Stomach (tissue), 8 donors: ENCODE measurements at regions not wholly inside any gene's neighbourhood (a gene's known extent, or its start where the extent isn't known, plus 50 kb on each side); places are given as distances from the start of the nearest gene placed in this dataset.
"Not testable (repeated sequence)": the region's sequence is repeated elsewhere in the genome, so short reads cannot be mapped to it uniquely, and the experiment has no call there.

Experiments used
- DNase-seq, 2 donors: peaks; one replicate each; pipeline versions ENCODE4 v3.0.0 to v3.0.0-alpha.2; 2013 to 2019
- H3K27ac ChIP-seq, 5 donors: fragments of 200-600 bp in 4 of 5; sonication (generic) in 4 of 5; one replicate each; pipeline ENCODE4 v1.5.1; 2013 to 2019; ENCODE audit warnings: mild to moderate bottlenecking in 1 of 5, moderate library complexity in 1 of 5
- H3K27me3 ChIP-seq, 3 donors: fragments of 200-600 bp; sonication (generic); one replicate each; pipeline ENCODE4 v1.5.1; 2017 to 2019; ENCODE audit warnings: mixed run types in 1 of 3
- H3K36me3 ChIP-seq, 4 donors: fragments of 200-600 bp; sonication (generic); 1 replicate in 3 of 4; 2 replicates in 1 of 4; pipeline ENCODE4 v1.5.1; 2016 to 2019
- H3K4me1 ChIP-seq, 4 donors: fragments of 200-600 bp; sonication (generic); one replicate each; pipeline ENCODE4 v1.5.1; 2016 to 2019
- H3K4me3 ChIP-seq, 4 donors: fragments of 200-600 bp; sonication (generic) in 3 of 4; one replicate each; pipeline ENCODE4 v1.5.1; 2016 to 2019; ENCODE audit warnings: mild to moderate bottlenecking in 1 of 4
- H3K9me3 ChIP-seq, 4 donors: fragments of 200-600 bp; sonication (generic); one replicate each; pipeline ENCODE4 v1.5.1; 2016 to 2019
- EP300 ChIP-seq: sonication (generic); formaldehyde crosslinking; IDR thresholded peaks from one replicate; pipeline ENCODE4 v1.6.1; 2017; ENCODE audit warnings: antibody characterized with exemption
- POLR2A ChIP-seq, 4 donors: fragments of 450-650 bp; IDR thresholded peaks; one replicate each; pipeline ENCODE4 v1.6.1; 2016; ENCODE audit warnings: antibody characterized with exemption in 4 of 4, control low read depth in 2 of 4, mild to moderate bottlenecking in 1 of 4, moderate library complexity in 1 of 4
- POLR2AphosphoS5 ChIP-seq, 3 donors: sonication (generic); formaldehyde crosslinking; IDR thresholded peaks; one replicate each; pipeline ENCODE4 v1.6.1; 2016; ENCODE audit warnings: antibody characterized with exemption in 3 of 3
- WGBS, 5 donors: extraction: QIAGEN DNeasy Blood & Tissue Kit in 3 of 5; methylation state at CpG; one replicate each; pipeline versions ENCODE4 v1.1.5 to v1.1.7; 2013 to 2018; 5-methylcytosine and 5-hydroxymethylcytosine counted together
- intact Hi-C: fragments of 100-400 bp; cut with DNase I; formaldehyde crosslinking; loops from one replicate; pipeline ENCODE4 v1.15.1; 2023; ENCODE audit warnings: low total_unique reads
- TF ChIP-seq, protein P1 (sequence below), 7 experiments: fragments of 450-650 bp in 4 of 7; fragments of 200-600 bp in 3 of 7; sonication (generic) in 3 of 7; IDR thresholded peaks; one replicate each; pipeline ENCODE4 v1.5.1; 2016 to 2019; ENCODE audit warnings: antibody characterized with exemption in 7 of 7, control low read depth in 2 of 7, mild to moderate bottlenecking in 1 of 7
- donor health status: healthy with polysubstance abuse.
- donor health status: Bipolar disorder and iron deficiency.
- donor health status: healthy.

DNA sequence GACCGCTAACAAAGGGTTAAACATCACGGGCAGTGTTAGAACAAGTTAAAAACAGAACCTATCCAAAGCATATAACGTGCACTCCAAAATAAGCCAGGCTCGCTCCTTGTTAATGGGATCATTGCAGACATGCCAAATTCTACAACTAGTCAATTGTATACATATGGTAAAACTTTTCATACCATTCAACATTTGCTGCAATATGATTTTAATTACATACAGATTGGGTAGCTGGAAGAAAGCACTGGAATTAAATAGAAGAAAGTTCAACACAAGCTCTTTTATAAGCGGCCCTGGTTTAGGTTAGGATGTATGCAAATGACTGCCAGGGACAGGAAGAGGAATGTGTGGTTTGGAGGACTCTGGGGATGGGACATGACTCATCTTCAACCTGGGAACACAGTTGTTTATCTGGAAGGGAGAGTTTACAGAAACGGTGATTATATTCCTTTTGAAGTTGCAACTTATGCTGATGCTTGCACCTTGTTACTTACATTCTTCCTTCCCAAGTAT is 62.5 kb upstream of the TIAM2 start:
- 50 to 57% (median 53%) methylated on average over 6 of the region's 6 CpGs for WGBS, 5 donors
- TF ChIP-seq POLR2AphosphoS5 (IDR thresholded peaks at IDR 0.05), result no peak
- no peak for TF ChIP-seq POLR2A (IDR thresholded peaks at IDR 0.05)
- TF ChIP-seq, protein P1, sequence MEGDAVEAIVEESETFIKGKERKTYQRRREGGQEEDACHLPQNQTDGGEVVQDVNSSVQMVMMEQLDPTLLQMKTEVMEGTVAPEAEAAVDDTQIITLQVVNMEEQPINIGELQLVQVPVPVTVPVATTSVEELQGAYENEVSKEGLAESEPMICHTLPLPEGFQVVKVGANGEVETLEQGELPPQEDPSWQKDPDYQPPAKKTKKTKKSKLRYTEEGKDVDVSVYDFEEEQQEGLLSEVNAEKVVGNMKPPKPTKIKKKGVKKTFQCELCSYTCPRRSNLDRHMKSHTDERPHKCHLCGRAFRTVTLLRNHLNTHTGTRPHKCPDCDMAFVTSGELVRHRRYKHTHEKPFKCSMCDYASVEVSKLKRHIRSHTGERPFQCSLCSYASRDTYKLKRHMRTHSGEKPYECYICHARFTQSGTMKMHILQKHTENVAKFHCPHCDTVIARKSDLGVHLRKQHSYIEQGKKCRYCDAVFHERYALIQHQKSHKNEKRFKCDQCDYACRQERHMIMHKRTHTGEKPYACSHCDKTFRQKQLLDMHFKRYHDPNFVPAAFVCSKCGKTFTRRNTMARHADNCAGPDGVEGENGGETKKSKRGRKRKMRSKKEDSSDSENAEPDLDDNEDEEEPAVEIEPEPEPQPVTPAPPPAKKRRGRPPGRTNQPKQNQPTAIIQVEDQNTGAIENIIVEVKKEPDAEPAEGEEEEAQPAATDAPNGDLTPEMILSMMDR (IDR thresholded peaks at IDR 0.05), result no peak
- no peak for TF ChIP-seq EP300
- intact Hi-C loops, result no loop called here
- no peaks in the 10 kb centered on the region for H3K9me3 ChIP-seq
- H3K36me3 ChIP-seq, result no peaks in the 10 kb centered on the region
- H3K4me3 ChIP-seq, result no peak overlapping the region
- H3K27ac ChIP-seq, result no peak overlapping the region
- no peaks in the 10 kb centered on the region for H3K27me3 ChIP-seq
- peaks cover 0 to 9% (median 5%) of the 10 kb centered on the region in 4 donors for H3K4me1 ChIP-seq
- DNase-seq, result peak in 1 of 2 donors; percentile 47

DNA sequence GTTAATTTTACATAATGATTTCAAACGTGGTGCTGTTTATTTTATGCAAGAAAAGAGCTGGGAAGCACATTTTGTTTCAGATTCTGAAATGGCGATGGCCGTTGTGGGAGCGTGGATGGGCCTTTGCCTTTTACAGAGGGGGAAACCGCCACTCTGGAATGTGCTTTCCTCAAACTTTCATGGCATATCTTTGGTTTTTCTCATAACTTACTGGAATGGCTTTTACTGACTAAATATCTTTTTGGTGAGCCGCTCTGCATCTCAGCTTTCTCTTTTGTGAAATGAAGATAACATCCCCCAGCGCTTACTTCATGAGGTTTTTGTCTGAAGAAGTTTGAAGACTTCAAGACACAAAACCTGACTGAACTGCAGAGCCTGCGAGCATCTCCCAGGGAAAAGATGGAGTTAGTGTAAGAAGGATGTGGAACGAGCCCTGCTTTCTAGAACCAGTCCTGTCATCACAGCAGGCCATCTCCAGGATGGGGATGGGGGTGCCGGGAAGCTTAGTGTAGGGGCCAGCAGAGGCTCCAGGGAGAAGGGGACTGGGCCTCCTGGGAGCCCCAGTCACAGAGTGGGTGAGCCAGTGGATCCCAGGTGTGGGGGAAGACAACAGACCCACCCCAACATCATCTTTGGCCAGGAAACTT is 61.8 kb upstream of the TIAM2 start:
- H3K36me3 ChIP-seq, result no peaks in the 10 kb centered on the region
- no peak overlapping the region for H3K27ac ChIP-seq
- no peaks in the 10 kb centered on the region for H3K27me3 ChIP-seq
- intact Hi-C loops, result no loop called here
- no peak for DNase-seq
- no peaks in the 10 kb centered on the region for H3K9me3 ChIP-seq
- WGBS, 5 donors, result 80 to 88% (median 86%) methylated on average over 10 of the region's 10 CpGs
- H3K4me3 ChIP-seq, result no peak overlapping the region
- TF ChIP-seq EP300 (no peak), POLR2A (IDR thresholded peaks at IDR 0.05) (no peak), POLR2AphosphoS5 (IDR thresholded peaks at IDR 0.05) (no peak)
- TF ChIP-seq, protein P1 (IDR thresholded peaks at IDR 0.05), result no peak
- peaks cover 0 to 16% (median 10%) of the 10 kb centered on the region in 4 donors for H3K4me1 ChIP-seq

DNA sequence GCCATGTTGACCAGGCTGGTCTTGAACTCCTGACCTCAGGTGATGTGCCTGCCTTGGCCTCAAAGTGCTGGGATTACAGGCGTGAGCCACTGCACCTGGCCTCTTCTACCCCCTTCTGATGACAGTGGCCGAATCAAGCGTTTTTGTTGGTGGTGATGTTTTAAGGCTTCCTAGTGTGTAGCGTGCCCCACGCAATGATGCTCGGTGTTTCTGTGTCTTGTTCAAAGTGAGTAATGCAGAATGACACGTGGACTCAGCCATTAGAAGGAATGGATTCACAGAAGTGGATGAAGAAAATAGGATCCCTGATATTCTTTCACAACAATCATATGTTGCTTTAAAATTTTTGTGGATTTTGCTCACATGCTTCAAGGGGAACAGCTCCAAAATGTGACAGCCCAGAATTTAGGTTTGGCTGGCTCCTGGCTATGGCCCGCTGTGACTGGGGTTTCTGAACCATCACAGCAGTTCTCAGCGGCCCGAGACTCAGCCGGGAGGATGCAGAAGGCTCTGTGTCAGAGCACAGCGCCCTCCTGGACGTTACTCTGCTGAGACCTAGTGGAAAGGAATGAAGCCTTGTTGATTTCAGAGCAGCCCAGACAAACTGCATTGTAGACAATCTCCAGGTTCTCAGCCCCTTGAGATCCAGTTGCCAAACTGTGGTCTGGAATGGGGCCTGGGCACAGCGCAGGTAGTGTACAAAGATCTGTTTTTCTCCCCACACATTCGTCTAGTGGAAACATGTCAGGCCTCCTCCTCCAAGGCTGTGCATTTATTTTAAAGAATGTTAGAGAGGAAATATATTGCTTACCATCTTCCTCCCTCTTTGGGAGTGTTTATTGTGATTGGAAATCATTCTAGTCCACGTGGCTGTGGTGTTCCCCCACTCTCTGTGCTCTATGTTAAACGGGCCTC is 57.6 kb upstream of the TIAM2 start:
- 60 to 68% (median 62%) methylated on average over 15 to 17 of the region's 17 CpGs for WGBS, 5 donors

DNA sequence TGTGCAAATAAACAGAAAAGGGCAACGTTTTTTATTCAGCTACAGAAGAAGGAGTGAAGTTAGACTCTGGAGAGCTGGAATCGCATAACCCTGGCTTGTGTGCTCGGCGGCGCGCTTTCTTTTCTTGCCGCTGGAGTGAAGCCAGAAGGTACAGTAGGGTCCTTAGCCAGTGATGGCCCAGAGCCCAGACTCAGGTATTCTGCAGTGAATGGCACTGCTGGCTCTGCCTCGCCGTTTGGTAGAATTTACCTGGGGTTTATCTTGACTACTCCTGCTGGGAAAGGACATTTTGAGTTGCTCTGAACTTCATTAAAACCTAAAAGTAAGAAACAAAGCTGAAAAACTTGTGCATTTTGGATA is 56.9 kb upstream of the TIAM2 start:
- WGBS, 5 donors, result 29 to 54% (median 43%) methylated on average over 9 of the region's 9 CpGs
- TF ChIP-seq, protein P1 (IDR thresholded peaks at IDR 0.05), result no peak
- TF ChIP-seq POLR2AphosphoS5 (IDR thresholded peaks at IDR 0.05), result peak in 1 of 3 donors; percentile 19
- peak overlapping the region in 1 of 5 donors; percentile 6 for H3K27ac ChIP-seq

More for the DNA sequence above, 57.6 kb upstream of the TIAM2 start:
- H3K27me3 ChIP-seq, result no peaks in the 10 kb centered on the region
- DNase-seq, result no peak
- H3K27ac ChIP-seq, result peak overlapping the region in 1 of 5 donors; percentile 6
- no peaks in the 10 kb centered on the region for H3K9me3 ChIP-seq
- peaks cover 0 to 16% (median 12%) of the 10 kb centered on the region in 4 donors for H3K4me1 ChIP-seq
- TF ChIP-seq EP300 (no peak), POLR2AphosphoS5 (IDR thresholded peaks at IDR 0.05) (no peak), POLR2A (IDR thresholded peaks at IDR 0.05) (no peak)
- H3K4me3 ChIP-seq, result no peak overlapping the region
- intact Hi-C loops, result no loop called here
- no peaks in the 10 kb centered on the region for H3K36me3 ChIP-seq

DNA sequence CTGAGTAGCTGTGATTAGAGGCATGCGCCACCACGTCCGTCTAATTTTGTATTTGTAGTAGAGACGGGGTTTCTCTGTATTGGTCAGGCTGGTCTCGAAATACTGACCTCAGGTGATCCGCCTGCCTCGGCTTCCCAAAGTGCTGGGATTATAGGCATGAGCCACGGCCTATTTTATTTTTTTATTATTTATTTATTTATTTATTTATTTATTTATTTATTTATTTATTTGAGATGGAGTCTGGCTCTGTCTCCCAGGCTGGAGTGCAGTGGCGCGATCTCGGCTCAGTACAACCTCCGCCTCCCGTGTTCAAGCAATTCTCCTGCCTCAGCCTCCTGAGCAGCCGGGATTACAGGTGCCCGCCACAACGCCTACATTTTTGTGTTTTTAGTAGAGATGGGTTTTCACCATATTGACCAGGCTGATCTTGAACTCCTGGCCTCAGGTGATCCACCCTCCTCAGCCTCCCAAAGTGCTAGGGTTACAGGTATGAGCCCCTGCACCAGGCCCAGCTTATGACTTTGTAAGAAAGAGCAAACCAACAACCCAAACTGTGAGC is 56.3 kb upstream of the TIAM2 start:
- H3K27ac ChIP-seq, H3K9me3 ChIP-seq, H3K27me3 ChIP-seq, H3K36me3 ChIP-seq, DNase-seq, intact Hi-C loops, H3K4me3 ChIP-seq: not testable (repeated sequence)
- 96 to 98% (median 97%) methylated on average over 16 of the region's 16 CpGs for WGBS, 5 donors
- H3K4me1 ChIP-seq, result peaks cover 0 to 16% (median 10%) of the 10 kb centered on the region in 4 donors

More for the DNA sequence above, 56.9 kb upstream of the TIAM2 start:
- Histone ChIP-seq H3K9me3 (no peaks in the 10 kb centered on the region), H3K36me3 (no peaks in the 10 kb centered on the region), H3K4me1 (peaks cover 0 to 16% (median 10%) of the 10 kb centered on the region in 4 donors), H3K4me3 (no peak overlapping the region), H3K27me3 (no peaks in the 10 kb centered on the region)
- intact Hi-C loops, result no loop called here
- peak in 1 of 2 donors; percentile 90 for DNase-seq
